ENCODE measurements at regions not wholly inside any gene's neighbourhood (a gene's known extent, or its start where the extent isn't known, plus 50 kb on each side); places are given as distances from the start of the nearest gene placed in this dataset.

DNA sequence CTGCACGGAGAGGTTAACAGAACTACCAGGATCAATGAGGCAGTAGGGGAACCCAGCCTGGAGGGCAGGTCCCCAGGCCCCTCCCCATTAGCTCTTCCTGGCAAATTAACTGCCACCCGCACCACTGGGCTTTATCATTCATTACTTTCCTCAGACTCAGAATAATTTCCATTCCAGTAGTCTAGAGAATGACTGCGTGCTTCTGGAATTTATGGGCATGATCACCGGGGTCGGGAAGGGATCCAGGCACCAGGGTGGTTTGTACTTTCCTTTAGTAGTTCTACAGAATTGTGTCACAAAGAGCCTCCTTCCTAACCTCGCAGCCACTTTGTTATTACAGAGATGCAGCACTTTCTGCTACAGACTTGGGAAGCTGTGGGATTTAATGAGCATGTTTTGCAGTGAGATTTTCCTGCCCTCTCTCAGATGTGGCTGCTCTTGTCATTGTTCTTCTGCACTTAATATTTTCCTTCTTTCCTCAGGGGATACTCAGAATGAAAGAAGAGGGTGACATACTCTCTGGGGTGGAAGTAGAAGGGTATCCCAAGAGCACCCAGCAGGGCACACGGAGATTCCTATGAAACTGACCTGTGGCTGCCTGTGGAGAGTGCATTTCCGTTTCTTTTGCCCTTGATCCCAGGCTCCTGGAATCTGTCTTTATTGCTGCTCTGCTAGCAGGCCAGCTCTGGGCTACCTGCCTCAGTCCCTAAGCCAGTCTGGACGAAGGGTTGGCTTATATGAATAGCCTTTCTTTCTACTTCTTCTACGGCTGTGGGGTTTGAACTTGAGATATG is 285.0 kb upstream of the SLC10A2 start:
- Histone ChIP-seq H2BK120ac (replicated peaks; ENCODE audit: low read depth, low read length) (no peak overlapping the region), H4K91ac (replicated peaks; ENCODE audit: insufficient read length, low read length) (peak overlapping the region; percentile 34), H2BK5ac (ENCODE audit: low read depth, low read length) (peak overlapping the region; percentile 18; the same call in 1 of the 2 replicates), H3K56ac (replicated peaks; ENCODE audit: insufficient read length, low read depth, low read length) (no peak overlapping the region), H3K27ac (ENCODE audit: low read depth, low read length) (0 out of 2 replicates have a peak overlapping the region, but pooled peaks have one; percentile 32), H3K23me2 (ENCODE audit: low read depth, low read length) (peaks cover 6% of the 10 kb centered on the region; the same call in 1 of the 2 replicates), H3K18ac (ENCODE audit: extremely low read depth, low read length) (peak overlapping the region; percentile 42; the same call in 1 of the 2 replicates), H3K23ac (ENCODE audit: insufficient read length) (no peak overlapping the region), H2BK15ac (ENCODE audit: low read length) (no peak overlapping the region), H3K9ac (replicated peaks in 1 of 4; ENCODE audit: extremely low read depth in 1 of 4, low read depth in 3 of 4, low read length in 3 of 4) (no peak overlapping the region), H2BK20ac (ENCODE audit: low read length) (0 out of 2 replicates have a peak overlapping the region, but pooled peaks have one; percentile 52), H2AK5ac (ENCODE audit: low read depth, low read length) (no peak overlapping the region), H3K79me1 (ENCODE audit: low read depth, low read length) (no peaks in the 10 kb centered on the region), H3K79me2 (ENCODE audit: control insufficient read depth in 1 of 2, insufficient read depth in 2 of 2, low read length in 2 of 2) (no peaks in the 10 kb centered on the region), H4K8ac (ENCODE audit: extremely low read depth, insufficient read depth, low read length) (no peak overlapping the region), H3K4me1 (replicated peaks in 1 of 4; ENCODE audit: control insufficient read depth in 3 of 4, insufficient read depth in 4 of 4, low read length in 3 of 4) (peaks cover 0 to 9% (median 6%) of the 10 kb centered on the region in 4 experiments; a peak in 5 of 7 replicates), H4K20me1 (replicated peaks in 1 of 2; ENCODE audit: control insufficient read depth in 1 of 2, insufficient read depth in 2 of 2, low read length in 2 of 2) (no peaks in the 10 kb centered on the region), H3K4me2 (ENCODE audit: insufficient read depth in 1 of 2, low read depth in 2 of 2, low read length in 2 of 2) (peak overlapping the region; percentile 64 to 92), H4K5ac (ENCODE audit: insufficient read length, low read depth, low read length) (no peak overlapping the region), H2BK12ac (ENCODE audit: low read depth, low read length) (peak overlapping the region; percentile 91; the same call in 1 of the 2 replicates), H3K9me3 (ENCODE audit: insufficient read depth in 2 of 2, low read depth in 1 of 2, low read length in 1 of 2) (no peaks in the 10 kb centered on the region), H3K4ac (replicated peaks; ENCODE audit: insufficient read length, low read depth, low read length) (no peak overlapping the region), H3K36me3 (ENCODE audit: control insufficient read depth in 2 of 4, insufficient read depth in 4 of 4, low read length in 3 of 4) (no peaks in the 10 kb centered on the region), H2AFZ (ENCODE audit: low read length) (peak overlapping the region; percentile 76), H3K4me3 (ENCODE audit: extremely low read depth in 1 of 4, insufficient read depth in 2 of 4, low read depth in 3 of 4, low read length in 4 of 4) (peak overlapping the region; percentile 14 to 48 (median 28); a peak in 5 of 8 replicates), H3K27me3 (replicated peaks in 1 of 4; ENCODE audit: control insufficient read depth in 3 of 4, extremely low read depth in 1 of 4, insufficient read depth in 3 of 4, low read length in 3 of 4) (no peaks in the 10 kb centered on the region), H3K14ac (ENCODE audit: insufficient read length) (no peak overlapping the region)
- DNase-seq (ENCODE audit: low read depth in 1 of 2, low spot score in 2 of 2) = peak; percentile 21 to 49
- ChIA-PET CTCF (ENCODE audit: partially characterized antibody) (interaction anchor here (0.6 to 1.6 kb wide), 2 partner anchors 73 to 1383 kb away, joined by 3 to 4 read pairs; no protein-coding TSS in a partner anchor), POLR2A (ENCODE audit: partially characterized antibody) (interaction anchor here (1.0 kb wide), 1 partner anchor 10 kb away, joined by 3 read pairs; no protein-coding TSS in a partner anchor)
- 0 out of 4 replicates have a peak, but pooled peaks of 1 of the 2 experiments have one; percentile 4 for TF ChIP-seq RAD21 (IDR thresholded peaks at IDR 0.05 in 1 of 2, conservative IDR thresholded peaks at IDR 0.05 in 1 of 2; ENCODE audit: low read depth in 2 of 2, low read length in 2 of 2)
- TF ChIP-seq, protein P1, sequence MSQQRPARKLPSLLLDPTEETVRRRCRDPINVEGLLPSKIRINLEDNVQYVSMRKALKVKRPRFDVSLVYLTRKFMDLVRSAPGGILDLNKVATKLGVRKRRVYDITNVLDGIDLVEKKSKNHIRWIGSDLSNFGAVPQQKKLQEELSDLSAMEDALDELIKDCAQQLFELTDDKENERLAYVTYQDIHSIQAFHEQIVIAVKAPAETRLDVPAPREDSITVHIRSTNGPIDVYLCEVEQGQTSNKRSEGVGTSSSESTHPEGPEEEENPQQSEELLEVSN (IDR thresholded peaks at IDR 0.05) = no peak
- peak; percentile 39 for FAIRE-seq
- WGBS, 2 experiments (ENCODE audit: extremely low coverage in 1 of 2, insufficient coverage in 1 of 2, insufficient read length in 1 of 2, insufficient replicate concordance in 2 of 2, low coverage in 1 of 2, low lambda C conversion rate in 2 of 2, missing lambda C conversion rate in 1 of 2) = 11% methylated on average over 10 of the region's 10 CpGs; no CpG with 5 or more reads in 1 of the 2 experiments
